NCI-H69 (cell line): ENCODE measurements at regions not wholly inside any gene's neighbourhood (a gene's known extent, or its start where the extent isn't known, plus 50 kb on each side); places are given as distances from the start of the nearest gene placed in this dataset.
A peak's percentile ranks its signal among the peaks of the same experiment; 100 is the strongest.

Source experiments
- DNase-seq: peaks from one replicate; lab custom pipeline; 2025; lab: John Stamatoyannopoulos, UW

GRCh38 chr9:89746385-89747116 lies 141.7 kb downstream of the GADD45G start:
- DNase-seq: peak; percentile 94

DNA sequence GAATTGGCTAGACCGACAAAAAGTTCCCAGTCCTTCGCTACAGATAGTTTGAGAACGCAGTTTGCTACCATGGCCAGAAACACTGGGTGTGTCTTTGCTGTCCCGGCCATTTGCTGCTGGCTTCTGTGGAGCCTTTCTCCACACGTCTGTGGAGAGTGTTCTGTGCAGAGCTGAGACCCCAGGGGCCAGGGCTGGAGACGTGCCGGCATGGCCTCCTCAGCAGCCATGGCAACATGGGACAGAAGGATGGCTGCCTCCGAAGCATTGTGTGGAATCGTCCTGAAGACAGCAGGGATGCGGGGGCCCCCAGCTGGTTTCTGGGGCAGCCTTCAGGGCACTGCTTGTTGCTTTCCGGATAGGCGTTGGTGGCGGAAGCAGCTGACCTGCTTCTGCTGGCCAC lies 142.8 kb downstream of the GADD45G start:
- DNase-seq: no peak

GRCh38 chr9:89748021-89748670 lies 143.3 kb downstream of the GADD45G start:
- DNase-seq: no peak

GRCh38 chr9:89748831-89749499 lies 144.2 kb downstream of the GADD45G start:
- DNase-seq: peak; percentile 64

GRCh38 chr9:89749500-89750116 lies 144.8 kb downstream of the GADD45G start:
- peak; percentile 52 for DNase-seq

DNA sequence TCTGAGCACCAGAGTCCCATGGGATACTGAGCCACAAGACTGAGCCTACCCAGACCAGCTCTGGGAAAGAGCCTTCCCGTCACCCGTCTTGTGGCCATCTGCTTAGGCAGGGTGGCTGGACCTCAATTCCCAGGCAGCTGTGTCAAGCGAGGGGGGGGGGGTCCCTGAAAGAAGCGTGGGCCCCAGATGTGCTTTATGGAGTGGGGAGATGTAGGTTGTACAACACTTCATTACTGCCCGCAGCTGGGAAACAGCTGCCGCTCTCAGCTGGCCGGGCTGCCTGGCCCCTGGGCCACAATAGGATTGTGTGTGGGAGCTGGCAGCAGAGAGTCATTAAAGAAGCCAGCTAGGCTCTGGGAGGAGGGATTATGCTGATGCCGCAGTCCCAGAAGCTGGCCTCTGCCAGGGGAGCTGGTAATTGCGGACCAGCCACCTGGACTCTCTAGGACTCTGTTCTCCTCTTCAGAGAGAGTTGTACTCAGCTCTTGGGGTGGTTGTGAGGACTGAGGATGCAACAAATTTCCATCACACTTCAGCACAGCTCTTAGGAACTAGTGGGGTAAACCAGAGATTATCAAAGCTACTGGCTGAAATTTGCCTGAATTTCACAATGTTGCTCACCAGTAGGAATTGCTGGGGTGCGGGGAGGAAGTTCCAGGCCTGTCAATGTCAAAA lies 145.4 kb downstream of the GADD45G start:
- DNase-seq: peak; percentile 84

- DNase-seq: peak; percentile 36
These were observed 146.4 kb downstream of the GADD45G start for GRCh38 chr9:89751079-89751825.

- DNase-seq: no peak
These were observed 147.3 kb downstream of the GADD45G start for GRCh38 chr9:89752154-89752553.

GRCh38 chr9:89753472-89754055 lies 148.8 kb downstream of the GADD45G start:
- peak; percentile 34 for DNase-seq

DNA sequence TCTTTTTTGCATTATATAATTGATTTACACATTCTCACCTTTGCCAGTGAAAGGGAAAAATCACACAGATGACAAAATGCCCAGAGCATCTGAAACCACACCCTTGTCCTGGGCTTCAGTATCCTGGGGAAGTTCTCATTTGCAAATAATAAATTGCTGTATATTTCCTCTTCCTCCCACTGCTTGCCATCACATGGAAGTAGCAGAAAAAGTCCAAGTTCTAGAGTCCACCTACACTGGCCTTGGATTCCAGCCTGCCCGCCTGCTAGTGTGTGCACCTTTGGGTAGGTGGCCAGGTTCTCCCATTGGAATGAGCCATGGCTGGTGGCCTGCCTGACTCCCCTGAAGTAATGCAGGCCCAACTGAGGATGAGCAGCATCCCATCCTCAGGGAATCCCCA lies 149.4 kb downstream of the GADD45G start:
- no peak for DNase-seq

DNA sequence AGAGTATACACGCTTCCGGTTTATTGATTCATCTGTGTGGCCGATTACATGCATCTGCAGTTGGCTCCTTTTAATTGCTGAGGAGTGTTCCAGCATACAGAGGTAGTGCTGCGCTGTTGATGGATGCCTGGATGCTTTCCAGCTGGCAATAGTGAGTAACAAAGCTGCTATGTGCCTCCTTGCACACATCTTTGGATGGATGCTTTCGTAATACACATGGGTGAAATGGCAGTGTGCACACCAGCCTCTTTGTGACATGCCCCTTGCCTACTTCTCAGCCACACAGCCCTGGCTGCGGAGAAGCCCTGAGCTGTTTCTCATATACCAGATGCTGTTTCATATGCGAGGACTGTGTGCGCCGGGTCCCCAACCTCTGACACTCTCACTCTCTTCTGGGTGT lies 151.0 kb downstream of the GADD45G start:
- peak; percentile 94 for DNase-seq

DNA sequence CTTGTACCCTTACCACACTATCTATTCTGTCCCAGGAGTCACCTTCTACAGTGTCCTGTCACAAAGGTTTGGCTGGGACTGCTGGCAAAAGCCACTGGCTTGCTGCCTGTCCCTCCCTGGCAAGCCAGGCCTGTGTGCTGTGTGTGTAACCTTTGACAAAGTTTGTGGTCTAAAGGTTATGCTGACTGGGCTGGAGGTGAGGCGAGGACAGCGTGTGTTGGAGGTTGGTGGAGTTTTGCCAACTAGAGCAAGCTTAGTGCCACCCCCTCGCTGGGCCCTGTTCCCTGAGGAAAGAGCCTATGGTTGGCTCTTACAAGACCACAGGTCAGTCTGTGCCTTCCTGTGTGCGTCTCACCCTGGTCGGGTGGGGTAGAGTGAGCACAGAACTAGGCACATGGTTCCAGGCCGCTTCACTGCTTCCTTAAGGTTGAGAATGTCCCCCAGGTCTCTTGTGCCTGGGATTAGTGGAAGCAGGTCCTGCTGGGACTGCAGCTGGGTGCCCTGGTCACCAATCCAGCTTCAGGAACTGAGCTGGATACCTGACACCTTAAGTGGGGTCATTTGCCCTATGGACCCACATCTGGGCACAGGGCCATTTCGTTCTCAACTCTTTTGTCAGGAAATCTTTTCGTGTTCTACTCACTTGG lies 152.2 kb downstream of the GADD45G start:
- DNase-seq: peak; percentile 53

- no peak for DNase-seq
These were observed 153.1 kb downstream of the GADD45G start for GRCh38 chr9:89757776-89758528.

- peak; percentile 99 for DNase-seq
These were observed 154.8 kb downstream of the GADD45G start for GRCh38 chr9:89759572-89759971.

- DNase-seq: no peak
These were observed 155.3 kb downstream of the GADD45G start for GRCh38 chr9:89760123-89760522.

- no peak for DNase-seq
These were observed 159.4 kb downstream of the GADD45G start for GRCh38 chr9:89764217-89764616.

DNA sequence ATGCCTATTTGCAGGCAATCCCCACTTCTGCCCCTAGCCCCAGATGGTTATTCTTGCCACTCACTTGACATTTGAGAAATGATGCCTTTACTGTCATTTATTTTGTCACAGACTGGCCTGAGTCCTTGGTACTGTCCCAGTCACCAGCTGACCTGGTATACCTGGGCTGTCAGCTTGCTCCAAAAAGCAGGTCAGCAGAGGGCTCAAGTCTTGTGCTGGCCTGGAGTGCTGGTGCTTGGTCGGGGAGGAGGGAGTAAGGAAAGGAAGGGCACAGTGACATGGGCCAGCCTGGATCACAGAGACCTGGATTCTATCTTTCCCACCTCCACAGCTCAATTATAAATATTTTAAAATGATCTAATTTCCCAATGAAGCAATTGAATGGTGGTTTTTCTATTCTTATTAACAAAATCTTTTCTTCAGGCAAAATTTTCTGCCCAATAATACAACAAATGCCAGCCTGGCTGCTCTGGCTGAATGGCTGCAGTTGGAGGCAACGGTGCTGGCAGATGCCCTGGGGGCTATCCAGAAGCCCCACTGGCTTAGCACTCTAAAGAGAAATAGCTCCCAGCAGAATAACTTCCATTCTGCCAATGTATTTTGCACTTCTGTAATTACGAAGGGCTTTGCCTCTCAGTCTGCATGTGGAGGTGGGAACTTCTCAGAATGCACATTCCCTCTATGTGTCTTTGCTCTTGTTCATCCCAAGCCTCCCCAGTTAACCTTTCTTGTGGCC lies 160.6 kb downstream of the GADD45G start:
- DNase-seq: peak; percentile 78

DNA sequence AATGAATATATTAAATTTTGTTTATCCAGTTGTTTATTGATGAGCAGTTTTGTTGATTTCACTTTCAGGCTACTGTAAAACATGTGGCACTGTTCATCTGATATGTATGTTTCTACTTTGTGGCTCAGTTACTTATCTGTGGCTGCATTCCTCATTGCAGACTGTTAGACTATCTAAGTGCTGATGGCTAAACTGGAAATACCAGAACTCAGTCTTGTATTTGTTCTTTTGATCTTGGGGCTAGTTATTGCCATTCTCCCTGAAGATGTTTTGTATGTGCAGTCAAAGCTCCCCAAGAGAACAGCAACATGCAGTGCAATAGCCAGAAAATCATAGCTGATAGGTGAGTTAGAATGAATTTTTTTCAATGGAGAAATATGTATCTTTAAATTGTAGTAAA lies 162.2 kb downstream of the GADD45G start:
- DNase-seq: no peak

DNA sequence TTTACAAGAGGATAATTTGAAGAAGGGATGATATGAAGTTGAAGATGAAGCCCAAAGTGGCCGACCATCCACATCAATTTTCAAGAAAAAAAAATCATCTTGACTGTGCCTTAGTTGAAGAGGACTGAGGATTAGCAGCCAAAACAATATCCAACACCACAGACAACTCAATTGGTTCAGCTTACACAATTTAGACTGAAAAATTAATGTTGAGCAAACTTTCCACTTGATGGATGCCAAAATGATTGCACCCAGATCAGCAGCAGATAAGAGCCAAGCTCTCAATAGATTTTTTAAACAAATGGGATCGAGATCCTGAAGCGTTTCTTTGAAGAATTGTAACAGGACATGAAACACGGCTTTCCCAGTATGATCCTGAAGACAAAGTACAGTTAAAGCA lies 163.2 kb downstream of the GADD45G start:
- no peak for DNase-seq
